Fibroblast of peridontal ligament (primary cell): ENCODE measurements at regions not wholly inside any gene's neighbourhood (a gene's known extent, or its start where the extent isn't known, plus 50 kb on each side); places are given as distances from the start of the nearest gene placed in this dataset.

Source experiments
- DNase-seq: peaks from one replicate; pipeline ENCODE4 v3.0.0-alpha.2; 2010; ENCODE audit errors: extremely low read depth

GRCh38 chr3:42012935-42013690 lies 51.2 kb upstream of the ULK4 start:
- DNase-seq, result peak; percentile 36

GRCh38 chr3:42012383-42012934 lies 50.6 kb upstream of the ULK4 start:
- no peak for DNase-seq
